ENCODE measurements at regions not wholly inside any gene's neighbourhood (a gene's known extent, or its start where the extent isn't known, plus 50 kb on each side); places are given as distances from the start of the nearest gene placed in this dataset.

DNA sequence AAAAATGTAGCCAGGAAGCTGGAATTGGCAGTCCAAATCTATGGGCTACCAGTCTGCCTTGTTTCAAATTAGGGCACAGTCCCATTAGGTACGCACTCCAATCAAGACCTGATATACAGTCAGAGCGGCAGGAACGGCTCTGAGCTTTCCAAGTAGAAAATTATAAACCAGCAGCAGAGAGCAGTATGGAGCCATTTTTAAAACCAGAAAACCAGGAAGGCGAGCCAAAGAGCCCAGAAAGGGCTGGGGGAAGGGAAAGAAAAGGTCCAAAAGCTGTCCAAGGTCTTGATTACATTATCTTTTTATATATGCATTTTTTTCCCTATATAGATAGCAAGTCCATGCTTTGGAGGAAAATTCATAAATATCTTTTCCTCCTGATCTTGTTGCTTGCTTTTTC lies 719.0 kb downstream of the RWDD3 start (continued):
- TF ChIP-seq, protein P1, sequence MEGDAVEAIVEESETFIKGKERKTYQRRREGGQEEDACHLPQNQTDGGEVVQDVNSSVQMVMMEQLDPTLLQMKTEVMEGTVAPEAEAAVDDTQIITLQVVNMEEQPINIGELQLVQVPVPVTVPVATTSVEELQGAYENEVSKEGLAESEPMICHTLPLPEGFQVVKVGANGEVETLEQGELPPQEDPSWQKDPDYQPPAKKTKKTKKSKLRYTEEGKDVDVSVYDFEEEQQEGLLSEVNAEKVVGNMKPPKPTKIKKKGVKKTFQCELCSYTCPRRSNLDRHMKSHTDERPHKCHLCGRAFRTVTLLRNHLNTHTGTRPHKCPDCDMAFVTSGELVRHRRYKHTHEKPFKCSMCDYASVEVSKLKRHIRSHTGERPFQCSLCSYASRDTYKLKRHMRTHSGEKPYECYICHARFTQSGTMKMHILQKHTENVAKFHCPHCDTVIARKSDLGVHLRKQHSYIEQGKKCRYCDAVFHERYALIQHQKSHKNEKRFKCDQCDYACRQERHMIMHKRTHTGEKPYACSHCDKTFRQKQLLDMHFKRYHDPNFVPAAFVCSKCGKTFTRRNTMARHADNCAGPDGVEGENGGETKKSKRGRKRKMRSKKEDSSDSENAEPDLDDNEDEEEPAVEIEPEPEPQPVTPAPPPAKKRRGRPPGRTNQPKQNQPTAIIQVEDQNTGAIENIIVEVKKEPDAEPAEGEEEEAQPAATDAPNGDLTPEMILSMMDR (IDR thresholded peaks at IDR 0.05; ENCODE audit: low read depth, low read length, missing input control) = peak; percentile 35
- TF ChIP-seq EGR1 (IDR thresholded peaks at IDR 0.05; ENCODE audit: low read depth in 2 of 2) (no peak), RXRA (IDR thresholded peaks at IDR 0.05) (no peak), RAD21 (IDR thresholded peaks at IDR 0.05) (peak; percentile 61 to 76), GABPA (IDR thresholded peaks at IDR 0.05 in 1 of 2, conservative IDR thresholded peaks at IDR 0.05 in 1 of 2) (no peak), JUND (IDR thresholded peaks at IDR 0.05) (no peak), FOXA1 (IDR thresholded peaks at IDR 0.05) (no peak), HNF4G (IDR thresholded peaks at IDR 0.05) (no peak)
- TF ChIP-seq, protein P2, sequence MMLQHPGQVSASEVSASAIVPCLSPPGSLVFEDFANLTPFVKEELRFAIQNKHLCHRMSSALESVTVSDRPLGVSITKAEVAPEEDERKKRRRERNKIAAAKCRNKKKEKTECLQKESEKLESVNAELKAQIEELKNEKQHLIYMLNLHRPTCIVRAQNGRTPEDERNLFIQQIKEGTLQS (IDR thresholded peaks at IDR 0.05) = no peak
- TF ChIP-seq, protein P3, sequence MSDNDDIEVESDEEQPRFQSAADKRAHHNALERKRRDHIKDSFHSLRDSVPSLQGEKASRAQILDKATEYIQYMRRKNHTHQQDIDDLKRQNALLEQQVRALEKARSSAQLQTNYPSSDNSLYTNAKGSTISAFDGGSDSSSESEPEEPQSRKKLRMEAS (IDR thresholded peaks at IDR 0.05) = no peak

DNA sequence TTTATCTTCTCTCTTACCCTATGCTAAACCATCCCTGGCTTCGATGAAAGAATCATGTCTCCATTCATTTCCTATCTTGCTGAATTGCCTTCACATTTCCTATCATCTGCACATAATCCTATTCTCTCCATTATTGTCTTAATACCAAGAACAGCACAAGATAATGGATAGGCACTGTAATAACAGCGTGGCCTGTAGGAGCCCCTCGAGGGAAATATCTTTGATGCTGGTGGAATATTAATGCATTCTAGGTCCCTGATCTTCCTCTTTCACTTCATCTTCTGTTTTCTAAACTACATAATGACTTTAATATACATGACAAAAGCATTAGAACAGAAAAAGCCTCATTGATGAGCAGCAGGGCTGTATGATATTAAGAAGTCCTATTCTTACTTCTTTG lies 720.6 kb downstream of the RWDD3 start:
- Histone ChIP-seq H3K27me3 (ENCODE audit: control insufficient read depth in 4 of 4, insufficient read depth in 4 of 4, low read length in 3 of 4) (no peaks in the 10 kb centered on the region), H3K4me3 (ENCODE audit: low read depth in 1 of 3, low read length in 3 of 3) (no peak overlapping the region), H3K9ac (ENCODE audit: low read depth in 1 of 2, low read length in 2 of 2) (no peak overlapping the region), H3K9me3 (ENCODE audit: control insufficient read depth in 4 of 4, low read length in 3 of 4) (no peaks in the 10 kb centered on the region), H3K36me3 (ENCODE audit: control insufficient read depth in 4 of 4, insufficient read depth in 3 of 4, low read depth in 1 of 4, low read length in 3 of 4) (no peaks in the 10 kb centered on the region), H3K4me1 (ENCODE audit: control insufficient read depth in 4 of 4, insufficient read depth in 4 of 4, low read length in 3 of 4) (peaks cover 0 to 10% (median under 1%) of the 10 kb centered on the region in 4 donors), H3K27ac (ENCODE audit: low read depth in 1 of 2, low read length in 2 of 2) (no peak overlapping the region)
- WGBS = 89% methylated on average over 3 of the region's 3 CpGs
- no peak for DNase-seq (ENCODE audit: low spot score)
- TF ChIP-seq FOXA2 (IDR thresholded peaks at IDR 0.05) = no peak
- TF ChIP-seq, protein P2 (IDR thresholded peaks at IDR 0.05) = no peak
- no peak for TF ChIP-seq RAD21 (IDR thresholded peaks at IDR 0.05)
- no peak for TF ChIP-seq RXRA (IDR thresholded peaks at IDR 0.05)
- TF ChIP-seq, protein P4, sequence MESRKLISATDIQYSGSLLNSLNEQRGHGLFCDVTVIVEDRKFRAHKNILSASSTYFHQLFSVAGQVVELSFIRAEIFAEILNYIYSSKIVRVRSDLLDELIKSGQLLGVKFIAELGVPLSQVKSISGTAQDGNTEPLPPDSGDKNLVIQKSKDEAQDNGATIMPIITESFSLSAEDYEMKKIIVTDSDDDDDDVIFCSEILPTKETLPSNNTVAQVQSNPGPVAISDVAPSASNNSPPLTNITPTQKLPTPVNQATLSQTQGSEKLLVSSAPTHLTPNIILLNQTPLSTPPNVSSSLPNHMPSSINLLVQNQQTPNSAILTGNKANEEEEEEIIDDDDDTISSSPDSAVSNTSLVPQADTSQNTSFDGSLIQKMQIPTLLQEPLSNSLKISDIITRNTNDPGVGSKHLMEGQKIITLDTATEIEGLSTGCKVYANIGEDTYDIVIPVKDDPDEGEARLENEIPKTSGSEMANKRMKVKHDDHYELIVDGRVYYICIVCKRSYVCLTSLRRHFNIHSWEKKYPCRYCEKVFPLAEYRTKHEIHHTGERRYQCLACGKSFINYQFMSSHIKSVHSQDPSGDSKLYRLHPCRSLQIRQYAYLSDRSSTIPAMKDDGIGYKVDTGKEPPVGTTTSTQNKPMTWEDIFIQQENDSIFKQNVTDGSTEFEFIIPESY (IDR thresholded peaks at IDR 0.05) = no peak
- TF ChIP-seq, protein P5, sequence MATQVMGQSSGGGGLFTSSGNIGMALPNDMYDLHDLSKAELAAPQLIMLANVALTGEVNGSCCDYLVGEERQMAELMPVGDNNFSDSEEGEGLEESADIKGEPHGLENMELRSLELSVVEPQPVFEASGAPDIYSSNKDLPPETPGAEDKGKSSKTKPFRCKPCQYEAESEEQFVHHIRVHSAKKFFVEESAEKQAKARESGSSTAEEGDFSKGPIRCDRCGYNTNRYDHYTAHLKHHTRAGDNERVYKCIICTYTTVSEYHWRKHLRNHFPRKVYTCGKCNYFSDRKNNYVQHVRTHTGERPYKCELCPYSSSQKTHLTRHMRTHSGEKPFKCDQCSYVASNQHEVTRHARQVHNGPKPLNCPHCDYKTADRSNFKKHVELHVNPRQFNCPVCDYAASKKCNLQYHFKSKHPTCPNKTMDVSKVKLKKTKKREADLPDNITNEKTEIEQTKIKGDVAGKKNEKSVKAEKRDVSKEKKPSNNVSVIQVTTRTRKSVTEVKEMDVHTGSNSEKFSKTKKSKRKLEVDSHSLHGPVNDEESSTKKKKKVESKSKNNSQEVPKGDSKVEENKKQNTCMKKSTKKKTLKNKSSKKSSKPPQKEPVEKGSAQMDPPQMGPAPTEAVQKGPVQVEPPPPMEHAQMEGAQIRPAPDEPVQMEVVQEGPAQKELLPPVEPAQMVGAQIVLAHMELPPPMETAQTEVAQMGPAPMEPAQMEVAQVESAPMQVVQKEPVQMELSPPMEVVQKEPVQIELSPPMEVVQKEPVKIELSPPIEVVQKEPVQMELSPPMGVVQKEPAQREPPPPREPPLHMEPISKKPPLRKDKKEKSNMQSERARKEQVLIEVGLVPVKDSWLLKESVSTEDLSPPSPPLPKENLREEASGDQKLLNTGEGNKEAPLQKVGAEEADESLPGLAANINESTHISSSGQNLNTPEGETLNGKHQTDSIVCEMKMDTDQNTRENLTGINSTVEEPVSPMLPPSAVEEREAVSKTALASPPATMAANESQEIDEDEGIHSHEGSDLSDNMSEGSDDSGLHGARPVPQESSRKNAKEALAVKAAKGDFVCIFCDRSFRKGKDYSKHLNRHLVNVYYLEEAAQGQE (IDR thresholded peaks at IDR 0.05) = no peak
- TF ChIP-seq, protein P1 (IDR thresholded peaks at IDR 0.05; ENCODE audit: low read depth, low read length, missing input control) = no peak
- TF ChIP-seq EGR1 (IDR thresholded peaks at IDR 0.05; ENCODE audit: low read depth in 2 of 2) = no peak
- TF ChIP-seq HNF4A (conservative IDR thresholded peaks at IDR 0.05) = no peak
- no peak for TF ChIP-seq YY1 (IDR thresholded peaks at IDR 0.05)
- no peak for TF ChIP-seq NR2F2 (IDR thresholded peaks at IDR 0.05)
- TF ChIP-seq SP1 (IDR thresholded peaks at IDR 0.05) = no peak
- no peak for TF ChIP-seq HNF4G (IDR thresholded peaks at IDR 0.05)
- TF ChIP-seq JUND (IDR thresholded peaks at IDR 0.05) = no peak
- TF ChIP-seq TAF1 (conservative IDR thresholded peaks at IDR 0.05) = no peak
- TF ChIP-seq, protein P3 (IDR thresholded peaks at IDR 0.05) = no peak

All from liver (tissue), 8 donors.